ENCODE measurements at regions not wholly inside any gene's neighbourhood (a gene's known extent, or its start where the extent isn't known, plus 50 kb on each side); places are given as distances from the start of the nearest gene placed in this dataset.

GRCh38 chr3:124089214-124089613, 97.3 kb upstream of the ROPN1 start:
- no peak for TF ChIP-seq CTCF (IDR thresholded peaks at IDR 0.05; ENCODE audit: control extremely low read depth, extremely low read depth, low read depth, missing control alignments)
- CTCF ChIA-PET = interaction anchor here (0.9 to 2.4 kb wide), 3 partner anchors 9 to 16 kb away, joined by 3 to 13 read pairs (median 3); no protein-coding TSS in a partner anchor

GRCh38 chr3:124091716-124092115, 99.8 kb upstream of the ROPN1 start:
- ChIA-PET POLR2A (no interaction called here), CTCF (no interaction called here)
- DNase-seq (ENCODE audit: extremely low spot score) = no peak
- no peak for TF ChIP-seq CTCF (IDR thresholded peaks at IDR 0.05; ENCODE audit: control extremely low read depth, extremely low read depth, low read depth, missing control alignments)

More at GRCh38 chr3:124089214-124089613, 97.3 kb upstream of the ROPN1 start:
- no peak for DNase-seq (ENCODE audit: extremely low spot score)
- POLR2A ChIA-PET = no interaction called here

GRCh38 chr3:124092811-124093210, 100.9 kb upstream of the ROPN1 start:
- ChIA-PET CTCF (no interaction called here), POLR2A (no interaction called here)
- no peak for DNase-seq (ENCODE audit: extremely low spot score)
- TF ChIP-seq CTCF (IDR thresholded peaks at IDR 0.05; ENCODE audit: control extremely low read depth, extremely low read depth, low read depth, missing control alignments) = no peak

- no peak for DNase-seq (ENCODE audit: extremely low spot score)
- no peak for TF ChIP-seq CTCF (IDR thresholded peaks at IDR 0.05; ENCODE audit: control extremely low read depth, extremely low read depth, low read depth, missing control alignments)
- ChIA-PET CTCF (no interaction called here), POLR2A (no interaction called here)
These were observed 102.6 kb upstream of the ROPN1 start for GRCh38 chr3:124094496-124094895.

GRCh38 chr3:124097362-124098131, 105.6 kb upstream of the ROPN1 start:
- ChIA-PET CTCF (interaction anchor here (1.1 to 3.2 kb wide), 7 partner anchors 8 to 452 kb away, joined by 3 to 15 read pairs (median 9); partner anchors contain the start of gene KALRN), POLR2A (no interaction called here)
- TF ChIP-seq CTCF (IDR thresholded peaks at IDR 0.05; ENCODE audit: control extremely low read depth, extremely low read depth, low read depth, missing control alignments) = no peak
- DNase-seq (ENCODE audit: extremely low spot score) = no peak

GRCh38 chr3:124101643-124102042, 109.7 kb upstream of the ROPN1 start:
- no peak for DNase-seq (ENCODE audit: extremely low spot score)
- no peak for TF ChIP-seq CTCF (IDR thresholded peaks at IDR 0.05; ENCODE audit: control extremely low read depth, extremely low read depth, low read depth, missing control alignments)
- CTCF ChIA-PET = no interaction called here
- POLR2A ChIA-PET = no interaction called here

Data from GM10248 (cell line).